ENCODE measurements at regions not wholly inside any gene's neighbourhood (a gene's known extent, or its start where the extent isn't known, plus 50 kb on each side); places are given as distances from the start of the nearest gene placed in this dataset.

GRCh38 chr5:165149431-165149830 lies 1644.0 kb downstream of the MAT2B start:
- H3K4me3 Mint-ChIP-seq = no peak overlapping the region
- no peaks in the 10 kb centered on the region for H3K9me3 ChIP-seq (ENCODE audit: control insufficient read depth, insufficient read depth, low read length)
- H3K36me3 Mint-ChIP-seq = peaks cover 4% of the 10 kb centered on the region
- H3K36me3 ChIP-seq (ENCODE audit: control insufficient read depth, insufficient read depth, low read length) = no peaks in the 10 kb centered on the region
- DNase-seq (no peak), ATAC-seq (no peak)
- no peak overlapping the region for H3K27ac ChIP-seq (ENCODE audit: low read length)
- no peaks in the 10 kb centered on the region for H3K4me1 Mint-ChIP-seq
- no peak overlapping the region for H3K4me3 ChIP-seq (ENCODE audit: low read length)
- H3K27ac Mint-ChIP-seq = no peak overlapping the region
- 83% methylated on average over 1 of the region's 1 CpG for WGBS (ENCODE audit: insufficient coverage)
- no peaks in the 10 kb centered on the region for H3K27me3 Mint-ChIP-seq (ENCODE audit: low read depth in 2 of 2)
- intact Hi-C loops (cut with micrococcal nuclease) = no loop called here
- peaks cover 6 to 16% of the 10 kb centered on the region in 2 donors for H3K9me3 Mint-ChIP-seq
- H3K27me3 ChIP-seq (ENCODE audit: control insufficient read depth, insufficient read depth, low read length) = no peaks in the 10 kb centered on the region
- no peaks in the 10 kb centered on the region for H3K4me1 ChIP-seq (ENCODE audit: control insufficient read depth, insufficient read depth, low read length)
- no peak for TF ChIP-seq CTCF (IDR thresholded peaks at IDR 0.05)

- intact Hi-C loops (cut with micrococcal nuclease) = no loop called here
- H3K27ac ChIP-seq (ENCODE audit: low read length) = no peak overlapping the region
- Mint-ChIP-seq H3K4me3 (no peak overlapping the region), H3K9me3 (peaks cover 4 to 13% of the 10 kb centered on the region in 2 donors), H3K27ac (no peak overlapping the region), H3K27me3 (ENCODE audit: low read depth in 2 of 2) (no peaks in the 10 kb centered on the region), H3K36me3 (no peaks in the 10 kb centered on the region), H3K4me1 (no peaks in the 10 kb centered on the region)
- no peak overlapping the region for H3K4me3 ChIP-seq (ENCODE audit: low read length)
- H3K27me3 ChIP-seq (ENCODE audit: control insufficient read depth, insufficient read depth, low read length) = no peaks in the 10 kb centered on the region
- no peaks in the 10 kb centered on the region for H3K4me1 ChIP-seq (ENCODE audit: control insufficient read depth, insufficient read depth, low read length)
- DNase-seq = no peak
- ATAC-seq = no peak
- WGBS (ENCODE audit: insufficient coverage) = 78% methylated on average over 2 of the region's 2 CpGs
- H3K9me3 ChIP-seq (ENCODE audit: control insufficient read depth, insufficient read depth, low read length) = no peaks in the 10 kb centered on the region
- TF ChIP-seq CTCF (IDR thresholded peaks at IDR 0.05) = no peak
- H3K36me3 ChIP-seq (ENCODE audit: control insufficient read depth, insufficient read depth, low read length) = no peaks in the 10 kb centered on the region
Observed at GRCh38 chr5:165152058-165152457, 1646.6 kb downstream of the MAT2B start.

GRCh38 chr5:165157219-165157618 lies 1651.8 kb downstream of the MAT2B start:
- H3K4me1 ChIP-seq (ENCODE audit: control insufficient read depth, insufficient read depth, low read length) = no peaks in the 10 kb centered on the region
- DNase-seq (no peak), ATAC-seq (no peak)
- no peak for TF ChIP-seq CTCF (IDR thresholded peaks at IDR 0.05)
- Mint-ChIP-seq H3K9me3 (peaks cover 12 to 18% of the 10 kb centered on the region in 2 donors), H3K4me3 (no peak overlapping the region), H3K36me3 (no peaks in the 10 kb centered on the region), H3K4me1 (no peaks in the 10 kb centered on the region), H3K27ac (no peak overlapping the region), H3K27me3 (ENCODE audit: low read depth in 2 of 2) (no peaks in the 10 kb centered on the region)
- no peaks in the 10 kb centered on the region for H3K36me3 ChIP-seq (ENCODE audit: control insufficient read depth, insufficient read depth, low read length)
- intact Hi-C loops (cut with micrococcal nuclease) = no loop called here
- no peak overlapping the region for H3K4me3 ChIP-seq (ENCODE audit: low read length)
- no peaks in the 10 kb centered on the region for H3K27me3 ChIP-seq (ENCODE audit: control insufficient read depth, insufficient read depth, low read length)
- no peak overlapping the region for H3K27ac ChIP-seq (ENCODE audit: low read length)
- 83% methylated on average over 1 of the region's 1 CpG for WGBS (ENCODE audit: insufficient coverage)
- H3K9me3 ChIP-seq (ENCODE audit: control insufficient read depth, insufficient read depth, low read length) = no peaks in the 10 kb centered on the region

GRCh38 chr5:165161204-165161603 lies 1655.8 kb downstream of the MAT2B start:
- no peak for TF ChIP-seq CTCF (IDR thresholded peaks at IDR 0.05)
- no peak for DNase-seq
- H3K27me3 Mint-ChIP-seq (ENCODE audit: low read depth in 2 of 2) = no peaks in the 10 kb centered on the region
- H3K36me3 Mint-ChIP-seq = no peaks in the 10 kb centered on the region
- Histone ChIP-seq H3K9me3 (ENCODE audit: control insufficient read depth, insufficient read depth, low read length) (no peaks in the 10 kb centered on the region), H3K4me1 (ENCODE audit: control insufficient read depth, insufficient read depth, low read length) (no peaks in the 10 kb centered on the region), H3K36me3 (ENCODE audit: control insufficient read depth, insufficient read depth, low read length) (no peaks in the 10 kb centered on the region), H3K4me3 (ENCODE audit: low read length) (no peak overlapping the region), H3K27me3 (ENCODE audit: control insufficient read depth, insufficient read depth, low read length) (no peaks in the 10 kb centered on the region), H3K27ac (ENCODE audit: low read length) (no peak overlapping the region)
- no peak for ATAC-seq
- no peak overlapping the region for H3K4me3 Mint-ChIP-seq
- intact Hi-C loops (cut with micrococcal nuclease) = no loop called here
- no peaks in the 10 kb centered on the region for H3K4me1 Mint-ChIP-seq
- H3K27ac Mint-ChIP-seq = no peak overlapping the region
- H3K9me3 Mint-ChIP-seq = peaks cover 19 to 21% of the 10 kb centered on the region in 2 donors
- 92% methylated on average over 5 of the region's 6 CpGs for WGBS (ENCODE audit: insufficient coverage)

Measured in natural killer cell (primary cell).